ENCODE measurements at regions not wholly inside any gene's neighbourhood (a gene's known extent, or its start where the extent isn't known, plus 50 kb on each side); places are given as distances from the start of the nearest gene placed in this dataset.

DNA sequence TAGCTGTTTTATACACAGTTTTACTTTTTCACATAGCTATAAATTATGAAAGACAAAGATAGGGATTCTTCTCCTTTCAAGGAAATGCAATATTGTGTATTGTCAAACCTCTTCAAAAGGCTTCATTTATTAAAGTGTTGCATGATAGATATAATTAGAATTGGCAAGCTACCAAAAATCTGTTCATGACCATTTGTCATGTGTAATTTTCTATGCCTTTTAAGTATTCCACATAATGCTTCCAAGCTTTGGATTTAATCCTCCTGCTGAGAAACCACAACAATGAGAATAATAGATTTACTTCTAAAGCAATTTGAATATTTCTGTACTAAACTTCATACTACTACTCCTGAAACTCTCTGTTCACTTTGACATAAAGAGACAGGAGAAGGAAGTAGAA lies 403.2 kb upstream of the CCDC179 start:
- no peaks in the 10 kb centered on the region for H3K9me3 Mint-ChIP-seq
- DNase-seq (ENCODE audit: low spot score) (no peak), ATAC-seq (no peak)
- no peaks in the 10 kb centered on the region for H3K4me1 Mint-ChIP-seq (ENCODE audit: low read depth in 2 of 2)
- H3K4me3 Mint-ChIP-seq, result no peak overlapping the region
- H3K27ac Mint-ChIP-seq, result no peak overlapping the region
- H3K36me3 Mint-ChIP-seq, result no peaks in the 10 kb centered on the region
- H3K27me3 Mint-ChIP-seq, result peaks cover 0 to 5% of the 10 kb centered on the region in 2 donors

DNA sequence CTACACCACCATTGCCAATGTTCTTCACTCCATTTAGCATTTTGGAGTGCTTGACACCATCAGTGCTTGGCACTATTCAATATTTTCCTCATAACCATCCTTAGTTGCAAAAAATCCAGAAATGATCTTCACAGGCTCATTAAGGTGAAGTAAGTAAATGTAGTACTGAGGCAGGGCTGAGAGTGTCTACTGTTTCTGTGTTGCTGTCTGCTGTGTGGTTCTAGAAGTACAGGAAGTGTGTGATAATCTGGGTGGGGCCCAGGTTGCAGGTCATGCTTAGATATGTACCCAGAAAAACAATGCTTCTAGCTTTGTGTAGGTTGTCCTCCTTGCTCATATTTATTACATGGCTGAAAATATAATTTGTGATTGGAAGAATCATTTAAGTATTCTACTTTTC lies 411.8 kb upstream of the CCDC179 start:
- H3K27ac Mint-ChIP-seq, result no peak overlapping the region

DNA sequence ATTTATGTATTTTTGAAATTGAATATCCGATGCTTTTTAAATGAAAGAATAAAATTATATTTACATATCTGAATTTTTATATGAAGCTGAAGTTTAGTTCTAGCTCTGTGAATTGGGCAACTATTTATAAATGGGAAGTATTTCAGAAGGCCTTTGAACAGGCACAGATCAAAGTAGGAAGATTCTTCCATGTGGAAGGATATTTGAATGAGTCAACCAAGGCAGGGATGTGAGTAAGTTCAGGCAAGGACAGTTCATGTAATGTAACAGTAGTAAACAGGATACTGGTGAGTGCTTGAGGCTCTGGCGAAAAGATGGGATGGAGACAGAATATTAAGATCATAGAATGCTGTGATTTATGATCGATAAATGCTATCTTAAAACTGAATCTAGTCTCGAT lies 417.8 kb upstream of the CCDC179 start:
- no peaks in the 10 kb centered on the region for H3K36me3 Mint-ChIP-seq
- DNase-seq (ENCODE audit: low spot score) (no peak), ATAC-seq (no peak)
- H3K9me3 Mint-ChIP-seq, result no peaks in the 10 kb centered on the region
- H3K4me3 Mint-ChIP-seq, result no peak overlapping the region
- no peaks in the 10 kb centered on the region for H3K27me3 Mint-ChIP-seq
- H3K4me1 Mint-ChIP-seq (ENCODE audit: low read depth in 2 of 2), result no peaks in the 10 kb centered on the region
- no peak overlapping the region for H3K27ac Mint-ChIP-seq

More for the DNA sequence above, 411.8 kb upstream of the CCDC179 start:
- Mint-ChIP-seq H3K4me1 (ENCODE audit: low read depth in 2 of 2) (peaks cover 8 to 9% of the 10 kb centered on the region in 2 donors), H3K36me3 (no peaks in the 10 kb centered on the region), H3K27me3 (peaks cover 0 to 1% of the 10 kb centered on the region in 2 donors), H3K4me3 (no peak overlapping the region), H3K9me3 (no peaks in the 10 kb centered on the region)
- no peak for DNase-seq (ENCODE audit: low spot score)
- ATAC-seq, result no peak

DNA sequence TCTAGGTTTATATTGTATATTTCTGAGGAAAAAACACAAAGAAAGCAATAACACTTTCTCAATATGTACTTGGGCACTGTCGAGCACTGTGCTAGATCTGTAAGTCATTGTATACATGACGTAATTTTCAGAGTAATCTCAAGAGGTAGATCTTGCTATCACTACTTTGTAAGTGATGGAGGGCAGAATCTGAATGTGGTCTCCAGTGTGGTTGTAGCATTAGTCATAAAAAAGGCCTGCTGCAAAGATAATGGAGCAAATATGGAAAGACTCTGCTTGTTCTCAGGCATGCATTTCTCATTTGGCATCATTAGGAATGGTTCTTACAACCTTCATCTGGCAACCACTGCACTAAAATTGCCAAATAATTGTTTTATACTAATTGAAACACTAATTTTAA lies 419.8 kb upstream of the CCDC179 start:
- H3K27ac Mint-ChIP-seq, result no peak overlapping the region
- no peaks in the 10 kb centered on the region for H3K9me3 Mint-ChIP-seq
- DNase-seq (ENCODE audit: low spot score) (no peak), ATAC-seq (no peak)
- H3K36me3 Mint-ChIP-seq, result no peaks in the 10 kb centered on the region
- H3K4me3 Mint-ChIP-seq, result no peak overlapping the region
- H3K27me3 Mint-ChIP-seq, result no peaks in the 10 kb centered on the region
- H3K4me1 Mint-ChIP-seq (ENCODE audit: low read depth in 2 of 2), result no peaks in the 10 kb centered on the region

- Mint-ChIP-seq H3K36me3 (no peaks in the 10 kb centered on the region), H3K27ac (no peak overlapping the region), H3K27me3 (no peaks in the 10 kb centered on the region), H3K4me3 (no peak overlapping the region), H3K9me3 (no peaks in the 10 kb centered on the region), H3K4me1 (ENCODE audit: low read depth in 2 of 2) (no peaks in the 10 kb centered on the region)
- no peak for DNase-seq (ENCODE audit: low spot score)
- no peak for ATAC-seq
These were observed 423.4 kb upstream of the CCDC179 start for GRCh38 chr11:23283666-23284065.

GRCh38 chr11:23284631-23285030 lies 424.4 kb upstream of the CCDC179 start:
- no peak overlapping the region for H3K27ac Mint-ChIP-seq
- no peaks in the 10 kb centered on the region for H3K27me3 Mint-ChIP-seq
- DNase-seq (ENCODE audit: low spot score) (no peak), ATAC-seq (no peak)
- H3K4me1 Mint-ChIP-seq (ENCODE audit: low read depth in 2 of 2), result no peaks in the 10 kb centered on the region
- no peaks in the 10 kb centered on the region for H3K9me3 Mint-ChIP-seq
- H3K4me3 Mint-ChIP-seq, result no peak overlapping the region
- H3K36me3 Mint-ChIP-seq, result no peaks in the 10 kb centered on the region

DNA sequence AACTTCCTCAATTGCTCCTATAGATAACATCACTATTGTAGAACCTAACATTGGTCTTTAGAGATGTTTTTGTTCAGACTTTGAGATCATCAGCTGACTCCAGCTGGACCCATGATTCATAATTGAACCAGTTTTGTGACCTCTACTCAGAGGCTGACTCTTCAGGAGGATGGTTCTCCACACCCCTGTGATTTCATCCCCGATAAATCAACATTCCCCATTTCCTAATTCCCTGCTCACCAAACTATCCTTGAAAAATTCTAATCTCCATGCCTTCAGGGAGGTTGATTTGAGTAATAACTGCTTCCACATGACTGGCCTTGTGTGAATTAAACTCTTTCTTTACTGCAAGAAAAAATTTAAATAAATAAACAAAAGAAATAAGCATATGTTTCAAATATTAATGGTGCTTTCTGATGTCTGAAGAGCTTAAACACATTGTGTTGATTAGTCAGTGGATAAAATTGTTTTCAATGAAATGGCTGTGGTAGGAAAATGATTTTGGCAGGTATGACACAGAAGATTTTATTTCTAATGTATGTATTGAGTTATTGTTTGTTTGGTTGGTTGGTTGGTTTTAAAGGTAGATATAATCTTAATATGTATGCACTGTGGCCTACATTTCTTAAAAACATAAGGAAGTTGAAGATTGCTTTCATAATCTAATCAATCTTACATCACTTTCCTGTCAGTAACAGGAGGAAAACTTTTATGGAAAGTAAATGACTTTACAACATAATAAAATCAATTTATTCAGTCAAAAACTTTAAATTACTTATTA lies 427.9 kb upstream of the CCDC179 start:
- no peaks in the 10 kb centered on the region for H3K9me3 Mint-ChIP-seq
- ATAC-seq (no peak), DNase-seq (ENCODE audit: low spot score) (no peak)
- no peaks in the 10 kb centered on the region for H3K4me1 Mint-ChIP-seq (ENCODE audit: low read depth in 2 of 2)
- H3K27ac Mint-ChIP-seq, result no peak overlapping the region
- no peak overlapping the region for H3K4me3 Mint-ChIP-seq
- H3K27me3 Mint-ChIP-seq, result no peaks in the 10 kb centered on the region
- peaks cover 2% of the 10 kb centered on the region for H3K36me3 Mint-ChIP-seq

DNA sequence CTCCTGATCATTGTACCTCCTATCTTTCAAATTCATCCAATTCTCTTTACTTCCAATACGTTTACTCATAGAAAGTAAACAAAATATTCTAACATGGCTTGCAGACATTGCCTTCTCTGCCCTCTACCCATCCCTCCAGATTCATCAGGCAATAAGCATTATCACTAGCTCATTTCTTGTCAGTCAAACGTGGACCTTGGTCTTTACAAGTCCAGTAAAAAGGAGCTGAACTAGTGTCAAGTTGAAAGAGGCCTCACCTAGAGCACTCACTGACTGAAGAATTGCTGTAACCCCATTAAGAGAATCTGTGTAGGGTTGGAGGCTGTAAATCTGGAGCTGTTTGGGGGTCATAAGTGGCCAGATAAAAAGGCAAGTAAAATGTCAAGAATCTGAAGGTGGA lies 435.0 kb upstream of the CCDC179 start:
- Mint-ChIP-seq H3K27ac (no peak overlapping the region), H3K27me3 (no peaks in the 10 kb centered on the region), H3K4me3 (no peak overlapping the region), H3K9me3 (no peaks in the 10 kb centered on the region), H3K4me1 (ENCODE audit: low read depth in 2 of 2) (no peaks in the 10 kb centered on the region), H3K36me3 (peaks cover 6% of the 10 kb centered on the region)
- no peak for ATAC-seq
- no peak for DNase-seq (ENCODE audit: low spot score)

DNA sequence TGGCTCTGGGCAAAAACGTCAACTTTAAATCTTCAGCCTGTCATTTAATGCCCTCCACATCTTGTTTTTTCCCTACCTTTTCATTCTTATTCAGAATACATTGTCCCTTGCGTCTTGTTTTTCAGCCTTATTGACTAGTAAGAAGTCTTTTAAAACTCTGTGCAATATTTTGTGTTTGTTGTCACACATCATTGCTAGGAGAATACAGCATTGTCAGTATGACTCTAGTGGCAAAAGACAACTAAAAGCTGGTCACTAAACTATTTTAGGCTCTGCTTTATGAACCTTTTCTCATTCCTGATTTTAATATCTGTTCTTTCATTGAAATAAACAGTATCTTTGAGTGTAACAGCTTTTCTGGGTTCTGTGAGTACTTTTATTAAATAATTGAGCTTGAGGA lies 447.8 kb upstream of the CCDC179 start:
- Mint-ChIP-seq H3K36me3 (peaks cover 10% of the 10 kb centered on the region), H3K27me3 (no peaks in the 10 kb centered on the region), H3K4me3 (no peak overlapping the region), H3K9me3 (peaks cover 8% of the 10 kb centered on the region), H3K4me1 (ENCODE audit: low read depth in 2 of 2) (no peaks in the 10 kb centered on the region), H3K27ac (no peak overlapping the region)
- DNase-seq (ENCODE audit: low spot score), result no peak
- no peak for ATAC-seq

DNA sequence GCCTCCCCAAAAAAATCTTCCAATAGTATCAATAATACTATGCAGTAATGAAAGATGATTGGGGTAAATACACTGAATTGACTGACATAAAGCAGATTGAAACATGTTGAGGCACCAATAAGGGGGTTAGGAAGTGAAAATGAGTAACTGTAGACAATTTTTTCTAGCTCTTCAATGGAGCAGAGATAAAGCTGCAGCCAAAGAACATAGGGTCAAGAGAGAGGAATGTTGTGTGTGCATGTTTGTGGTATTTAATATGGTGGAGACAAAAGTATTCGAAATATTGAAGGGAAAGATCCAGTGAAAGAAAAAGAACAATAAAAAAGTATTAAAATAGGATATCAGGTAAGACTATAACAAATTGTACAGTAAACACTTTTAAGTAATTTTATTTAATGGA lies 450.0 kb upstream of the CCDC179 start:
- Mint-ChIP-seq H3K36me3 (no peaks in the 10 kb centered on the region), H3K27ac (no peak overlapping the region), H3K27me3 (no peaks in the 10 kb centered on the region), H3K4me1 (ENCODE audit: low read depth in 2 of 2) (no peaks in the 10 kb centered on the region), H3K4me3 (no peak overlapping the region), H3K9me3 (peaks cover 2% of the 10 kb centered on the region)
- no peak for DNase-seq (ENCODE audit: low spot score)
- no peak for ATAC-seq

DNA sequence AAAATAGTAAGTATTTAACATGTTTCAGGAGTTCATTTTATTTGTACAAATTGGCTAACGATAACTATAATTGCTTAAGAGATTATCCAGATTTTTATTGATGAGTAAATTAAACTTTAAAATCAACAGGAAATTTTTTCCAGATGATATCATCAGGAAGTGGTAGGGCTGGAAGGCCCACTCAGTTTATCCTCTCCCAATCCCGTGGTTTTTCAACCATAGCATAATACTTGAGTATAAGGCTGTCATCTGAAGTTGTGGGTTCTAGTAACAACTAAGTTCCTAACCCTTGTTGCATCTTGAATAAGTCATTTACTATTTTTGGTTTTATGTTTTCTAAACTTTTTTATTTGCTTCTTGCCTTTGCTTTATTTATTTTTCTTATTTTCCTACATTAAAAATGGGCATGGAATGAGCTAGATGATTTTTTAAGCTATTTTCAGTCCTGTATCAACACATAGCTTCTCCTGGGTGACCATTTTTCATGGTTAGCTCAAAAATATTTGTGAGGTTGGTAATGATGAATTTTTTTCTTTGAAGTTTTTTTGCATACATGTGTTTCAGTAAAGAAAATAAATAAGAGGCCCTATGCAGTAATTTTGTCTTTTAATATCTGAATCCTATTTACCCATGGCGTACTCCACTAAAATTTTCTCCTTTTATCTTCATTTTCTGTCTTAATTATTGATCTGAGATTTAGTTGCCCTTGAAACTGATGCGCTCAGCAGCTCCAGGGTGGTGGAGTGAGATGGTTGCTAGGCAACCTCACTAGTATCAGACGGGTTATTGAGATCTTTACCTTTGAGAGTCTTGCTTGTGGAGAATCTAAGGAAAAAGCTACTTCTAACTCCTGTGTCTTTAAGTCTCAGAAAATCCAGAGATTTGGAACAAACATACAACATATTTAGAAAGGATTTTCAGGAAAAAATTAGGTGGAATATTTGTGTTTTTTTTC lies 452.0 kb upstream of the CCDC179 start:
- Mint-ChIP-seq H3K4me1 (ENCODE audit: low read depth in 2 of 2) (no peaks in the 10 kb centered on the region), H3K36me3 (no peaks in the 10 kb centered on the region), H3K27ac (no peak overlapping the region), H3K4me3 (no peak overlapping the region), H3K27me3 (no peaks in the 10 kb centered on the region), H3K9me3 (peaks cover 2% of the 10 kb centered on the region)
- no peak for DNase-seq (ENCODE audit: low spot score)
- no peak for ATAC-seq

GRCh38 chr11:23313001-23313400 lies 452.7 kb upstream of the CCDC179 start:
- no peaks in the 10 kb centered on the region for H3K4me1 Mint-ChIP-seq (ENCODE audit: low read depth in 2 of 2)
- no peak for DNase-seq (ENCODE audit: low spot score)
- H3K9me3 Mint-ChIP-seq, result peaks cover 2% of the 10 kb centered on the region
- no peaks in the 10 kb centered on the region for H3K36me3 Mint-ChIP-seq
- ATAC-seq, result no peak
- no peak overlapping the region for H3K4me3 Mint-ChIP-seq
- no peaks in the 10 kb centered on the region for H3K27me3 Mint-ChIP-seq
- no peak overlapping the region for H3K27ac Mint-ChIP-seq

DNA sequence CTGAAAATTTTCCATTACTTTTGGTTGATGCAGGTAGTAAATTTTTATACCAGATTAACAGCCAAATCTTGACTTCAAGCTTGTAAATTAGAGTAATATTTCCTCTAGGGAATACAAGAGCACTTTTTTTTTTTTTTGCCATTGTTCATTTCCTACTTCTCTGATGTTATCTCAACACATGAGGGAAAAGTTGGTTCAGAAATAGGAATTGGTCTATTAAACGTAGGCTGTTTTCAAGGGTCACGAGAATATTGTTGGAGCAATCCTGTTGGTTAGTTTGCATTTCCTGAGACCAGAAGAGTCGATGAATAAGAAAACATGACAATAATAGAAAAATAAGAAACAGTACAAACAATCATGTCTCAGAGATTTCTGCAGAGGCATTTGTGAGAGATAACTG lies 453.9 kb upstream of the CCDC179 start:
- no peak overlapping the region for H3K27ac Mint-ChIP-seq
- H3K4me1 Mint-ChIP-seq (ENCODE audit: low read depth in 2 of 2), result no peaks in the 10 kb centered on the region
- H3K36me3 Mint-ChIP-seq, result no peaks in the 10 kb centered on the region
- no peak for DNase-seq (ENCODE audit: low spot score)
- no peaks in the 10 kb centered on the region for H3K27me3 Mint-ChIP-seq
- peaks cover 2% of the 10 kb centered on the region for H3K9me3 Mint-ChIP-seq
- H3K4me3 Mint-ChIP-seq, result no peak overlapping the region
- no peak for ATAC-seq

GRCh38 chr11:23315286-23315685 lies 455.0 kb upstream of the CCDC179 start:
- H3K9me3 Mint-ChIP-seq, result peaks cover 2% of the 10 kb centered on the region
- H3K36me3 Mint-ChIP-seq, result peaks cover under 1% of the 10 kb centered on the region
- no peak overlapping the region for H3K27ac Mint-ChIP-seq
- no peaks in the 10 kb centered on the region for H3K27me3 Mint-ChIP-seq
- DNase-seq (ENCODE audit: low spot score), result no peak
- ATAC-seq, result no peak
- no peak overlapping the region for H3K4me3 Mint-ChIP-seq
- H3K4me1 Mint-ChIP-seq (ENCODE audit: low read depth in 2 of 2), result no peaks in the 10 kb centered on the region
